NB4 (cell line): ENCODE measurements at regions not wholly inside any gene's neighbourhood (a gene's known extent, or its start where the extent isn't known, plus 50 kb on each side); places are given as distances from the start of the nearest gene placed in this dataset.

Source experiments
- CTCF ChIP-seq: IDR thresholded peaks from one replicate; pipeline ENCODE4 v1.5.1; 2012; ENCODE audit warnings: low read depth, low read length
- MAX ChIP-seq: IDR thresholded peaks from 2 replicates; pipeline ENCODE4 v1.6.1; 2011; ENCODE audit warnings: low read depth, low read length
- MYC ChIP-seq: IDR thresholded peaks from 2 replicates; pipeline ENCODE4 v1.6.1; 2011; ENCODE audit warnings: low read depth, low read length
- POLR2A ChIP-seq: IDR thresholded peaks from 2 replicates; pipeline ENCODE4 v1.6.1; 2011; ENCODE audit warnings: mild to moderate bottlenecking; ENCODE audit not compliant: insufficient read length; ENCODE audit errors: extremely low read depth

GRCh38 chr5:173486355-173487225, 129.9 kb downstream of the BOD1 start:
- TF ChIP-seq CTCF (no peak), POLR2A (no peak), MYC (no peak), MAX (no peak)
